Skin epidermis (tissue), 12 donors: ENCODE measurements at regions not wholly inside any gene's neighbourhood (a gene's known extent, or its start where the extent isn't known, plus 50 kb on each side); places are given as distances from the start of the nearest gene placed in this dataset.

ENCODE experiments used
- H3K27ac ChIP-seq, 21 experiments: fragments of 200-600 bp; sonication (generic) in 11 of 21; one replicate each; pipeline ENCODE4 v1.5.0; 2020; ENCODE audit warnings: mild to moderate bottlenecking in 3 of 21, inconsistent platforms in 2 of 21, moderate library complexity in 2 of 21
- H3K4me3 ChIP-seq, 7 experiments: fragments of 200-600 bp; sonication (generic) in 2 of 7; one replicate each; pipeline ENCODE4 v1.5.0; 2020; ENCODE audit warnings: inconsistent platforms in 2 of 7, mild to moderate bottlenecking in 2 of 7, moderate library complexity in 1 of 7

- Histone ChIP-seq H3K4me3 (no peak overlapping the region), H3K27ac (no peak overlapping the region)
These were observed 216.0 kb downstream of the DIPK2A start for GRCh38 chr3:144187531-144188210.

GRCh38 chr3:144189044-144189443 lies 217.4 kb downstream of the DIPK2A start:
- Histone ChIP-seq H3K27ac (no peak overlapping the region), H3K4me3 (no peak overlapping the region)

DNA sequence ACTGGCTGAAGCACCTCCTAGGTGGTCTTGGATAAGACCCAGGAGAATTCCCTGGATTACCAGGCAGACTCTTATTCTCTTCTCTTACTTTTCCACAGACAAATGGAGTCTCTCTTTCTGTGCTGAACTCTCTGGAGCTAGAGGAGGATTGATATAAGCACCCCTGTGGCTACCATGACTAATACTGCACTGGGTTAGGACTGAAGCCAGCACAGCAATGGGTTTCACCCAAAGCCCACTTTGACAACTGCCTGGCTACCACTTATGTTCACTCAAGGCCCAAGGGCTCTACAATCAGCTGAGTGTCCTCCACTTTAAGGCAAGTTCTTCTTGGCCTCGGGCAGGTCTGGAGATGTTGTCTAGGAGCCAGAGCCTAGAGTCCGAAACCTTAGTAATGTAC lies 225.5 kb downstream of the DIPK2A start:
- Histone ChIP-seq H3K4me3 (no peak overlapping the region), H3K27ac (no peak overlapping the region)

DNA sequence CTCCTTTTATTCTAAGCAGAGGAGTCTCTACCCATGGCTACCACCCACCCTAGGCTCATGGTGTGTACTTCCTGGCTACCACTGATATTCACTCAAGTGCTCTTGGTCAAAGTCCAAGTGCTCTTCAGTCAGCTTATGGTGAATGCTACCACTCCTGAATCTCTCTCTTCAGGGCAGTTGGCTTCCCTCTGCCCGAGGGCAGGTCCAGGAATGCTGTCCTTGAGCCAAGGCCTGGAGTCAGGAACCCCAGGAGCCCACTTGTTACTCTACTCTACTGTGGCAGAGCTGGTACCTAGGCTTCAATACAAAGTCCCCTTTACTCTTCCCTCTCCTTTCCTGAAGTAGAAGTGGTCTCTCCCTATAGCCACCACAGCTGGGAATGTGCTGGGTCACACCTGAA lies 226.0 kb downstream of the DIPK2A start:
- Histone ChIP-seq H3K4me3 (no peak overlapping the region), H3K27ac (no peak overlapping the region)

DNA sequence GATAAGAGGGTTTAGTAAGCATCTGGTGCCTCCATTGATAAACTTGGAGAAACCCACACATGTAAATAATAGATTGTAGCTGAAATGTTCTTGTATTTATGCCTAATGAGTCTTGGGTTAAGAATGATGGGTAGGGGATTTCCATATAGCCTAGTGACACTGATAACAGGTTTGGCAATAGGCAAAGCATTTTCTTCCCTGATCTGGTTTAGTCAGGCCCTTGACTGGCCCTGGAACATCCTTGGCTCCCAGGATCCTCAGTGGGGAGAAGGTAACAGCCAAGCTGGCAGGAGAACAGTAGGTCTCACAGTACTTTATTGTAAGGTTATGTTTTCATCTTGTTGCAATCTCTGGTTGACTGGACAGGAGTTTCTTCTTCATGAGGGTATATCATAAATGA lies 228.4 kb downstream of the DIPK2A start:
- H3K4me3 ChIP-seq, result no peak overlapping the region
- no peak overlapping the region for H3K27ac ChIP-seq

GRCh38 chr3:144200466-144200865 lies 228.8 kb downstream of the DIPK2A start:
- H3K4me3 ChIP-seq, result no peak overlapping the region
- H3K27ac ChIP-seq, result no peak overlapping the region

DNA sequence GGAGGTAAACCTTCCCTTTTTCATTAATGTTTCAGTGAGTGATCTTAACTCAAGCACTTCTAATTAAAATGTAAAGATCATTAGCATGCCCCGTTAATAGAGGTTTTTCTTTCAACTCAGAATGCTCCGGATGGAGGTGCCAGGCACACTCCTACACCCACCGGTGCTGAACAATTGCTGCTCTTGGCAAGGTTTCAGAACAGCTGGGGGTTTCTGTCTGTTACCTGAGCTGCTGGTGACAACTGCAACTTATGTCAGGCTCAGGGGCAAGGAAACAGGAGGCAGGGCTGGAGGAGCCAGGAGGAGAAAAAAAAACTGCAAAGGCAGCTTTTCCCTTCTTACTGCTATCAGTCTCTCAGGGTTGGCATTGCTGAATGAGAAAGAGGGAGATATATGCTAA lies 250.1 kb downstream of the DIPK2A start:
- no peak overlapping the region for H3K27ac ChIP-seq
- H3K4me3 ChIP-seq, result no peak overlapping the region

- no peak overlapping the region for H3K27ac ChIP-seq
- H3K4me3 ChIP-seq, result no peak overlapping the region
These were observed 257.7 kb downstream of the DIPK2A start for GRCh38 chr3:144229330-144229729.

DNA sequence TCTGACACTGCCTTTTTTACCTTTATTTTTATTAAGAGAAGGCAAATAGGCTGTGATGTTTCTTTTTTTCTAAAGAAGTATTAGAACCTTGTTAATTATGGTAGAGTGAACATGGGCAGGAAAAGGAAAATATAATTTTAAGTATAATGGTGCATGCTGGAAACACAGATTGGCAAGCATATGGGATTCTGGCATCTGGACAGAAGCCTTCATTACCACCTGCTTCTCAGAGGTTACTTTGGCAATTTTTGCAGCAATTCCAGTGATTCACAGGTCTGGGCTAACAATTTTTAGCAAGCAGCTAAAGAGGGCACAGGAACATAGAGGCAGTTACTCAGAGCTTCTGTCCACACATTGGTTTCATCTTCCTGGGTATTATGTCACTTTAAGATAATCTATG lies 258.3 kb downstream of the DIPK2A start:
- no peak overlapping the region for H3K4me3 ChIP-seq

GRCh38 chr3:144235489-144235888 lies 263.9 kb downstream of the DIPK2A start:
- Histone ChIP-seq H3K27ac (no peak overlapping the region), H3K4me3 (no peak overlapping the region)

More for the DNA sequence above, 258.3 kb downstream of the DIPK2A start:
- H3K27ac ChIP-seq, result no peak overlapping the region

- H3K4me3 ChIP-seq, result no peak overlapping the region
- no peak overlapping the region for H3K27ac ChIP-seq
These were observed 265.7 kb downstream of the DIPK2A start for GRCh38 chr3:144237351-144237750.

DNA sequence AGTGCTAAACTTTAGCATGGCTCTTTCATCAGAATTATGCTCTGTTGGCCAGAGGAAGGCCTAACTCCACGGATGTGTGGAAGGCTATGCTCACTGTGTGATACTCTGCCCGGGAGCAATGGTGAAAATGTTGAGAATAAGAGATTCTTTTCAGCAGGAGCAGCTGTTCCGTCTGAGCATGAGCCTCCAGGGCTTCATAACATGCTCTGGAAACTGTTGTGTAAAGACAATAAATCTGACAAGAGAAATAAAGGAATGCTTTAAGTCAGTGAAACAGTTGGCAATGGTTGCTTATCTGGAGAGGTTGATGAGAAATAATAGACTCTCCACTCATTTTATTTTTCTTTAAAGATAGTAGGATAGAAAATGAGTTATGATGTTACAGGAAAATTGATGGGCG lies 269.8 kb downstream of the DIPK2A start:
- Histone ChIP-seq H3K4me3 (no peak overlapping the region), H3K27ac (no peak overlapping the region)

GRCh38 chr3:144242747-144243146 lies 271.1 kb downstream of the DIPK2A start:
- Histone ChIP-seq H3K4me3 (no peak overlapping the region), H3K27ac (no peak overlapping the region)

DNA sequence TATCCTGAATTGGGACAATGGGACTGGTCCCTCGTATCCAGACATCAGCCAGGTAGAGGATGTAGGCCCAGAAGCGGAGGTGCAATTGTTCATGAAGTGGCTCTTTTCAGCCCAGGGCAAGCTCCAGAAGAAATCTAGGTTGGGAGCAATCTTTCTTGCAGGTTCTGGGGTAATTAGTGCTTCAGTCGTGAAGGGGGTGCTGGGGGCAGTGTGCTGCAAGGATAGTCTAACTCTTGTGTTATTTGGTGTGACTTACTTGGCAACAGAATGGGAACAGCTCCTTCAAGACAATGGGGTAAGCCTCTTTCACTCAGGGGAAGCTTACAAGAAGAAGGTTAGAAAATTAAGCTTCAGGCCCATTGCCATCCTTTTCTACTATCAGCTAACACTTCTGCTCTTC lies 273.0 kb downstream of the DIPK2A start:
- Histone ChIP-seq H3K27ac (no peak overlapping the region), H3K4me3 (no peak overlapping the region)

DNA sequence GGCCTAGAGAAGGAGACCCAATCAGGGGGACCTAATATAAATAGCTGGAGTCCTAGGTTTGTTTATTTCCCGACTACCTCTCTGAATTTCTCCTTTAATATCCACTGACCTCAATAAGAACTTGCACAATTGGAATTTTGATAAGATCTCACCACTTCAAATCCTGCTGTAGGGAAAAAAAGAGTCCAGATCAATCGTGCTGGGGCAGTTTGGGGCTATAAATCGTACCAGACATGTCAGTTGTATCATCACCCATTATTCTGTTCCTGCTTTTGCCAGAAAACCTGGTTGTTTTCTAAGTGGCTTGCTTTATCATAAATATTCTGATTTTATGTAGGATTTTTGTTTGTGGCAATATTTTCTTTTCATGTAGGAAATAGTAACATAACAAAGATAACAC lies 281.3 kb downstream of the DIPK2A start:
- no peak overlapping the region for H3K4me3 ChIP-seq
- no peak overlapping the region for H3K27ac ChIP-seq

- Histone ChIP-seq H3K27ac (peak overlapping the region in 1 of 21 experiments; percentile 29), H3K4me3 (no peak overlapping the region)
These were observed 285.8 kb downstream of the DIPK2A start for GRCh38 chr3:144257381-144257780.

GRCh38 chr3:144259267-144259666 lies 287.6 kb downstream of the DIPK2A start:
- Histone ChIP-seq H3K27ac (no peak overlapping the region), H3K4me3 (no peak overlapping the region)

DNA sequence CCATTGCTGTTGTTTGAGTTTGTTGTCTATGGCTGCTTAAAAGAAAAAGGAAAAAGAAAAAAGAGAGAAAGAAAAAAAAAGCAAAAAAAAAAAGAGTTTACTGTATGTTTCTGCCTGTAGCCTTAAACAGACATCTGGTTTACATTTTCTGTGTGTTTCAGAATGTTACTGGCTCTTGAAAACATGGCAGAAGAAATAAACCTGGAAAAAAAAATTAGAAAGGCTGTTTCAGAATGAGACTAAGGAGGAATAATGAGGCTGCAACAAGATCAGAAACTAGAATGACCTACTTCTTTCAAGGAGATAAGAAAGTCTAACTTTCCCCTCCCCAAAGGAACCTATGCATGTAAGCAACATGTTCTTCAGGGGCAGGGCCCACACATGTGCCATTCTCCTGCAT lies 292.1 kb downstream of the DIPK2A start:
- Histone ChIP-seq H3K27ac (no peak overlapping the region), H3K4me3 (no peak overlapping the region)

DNA sequence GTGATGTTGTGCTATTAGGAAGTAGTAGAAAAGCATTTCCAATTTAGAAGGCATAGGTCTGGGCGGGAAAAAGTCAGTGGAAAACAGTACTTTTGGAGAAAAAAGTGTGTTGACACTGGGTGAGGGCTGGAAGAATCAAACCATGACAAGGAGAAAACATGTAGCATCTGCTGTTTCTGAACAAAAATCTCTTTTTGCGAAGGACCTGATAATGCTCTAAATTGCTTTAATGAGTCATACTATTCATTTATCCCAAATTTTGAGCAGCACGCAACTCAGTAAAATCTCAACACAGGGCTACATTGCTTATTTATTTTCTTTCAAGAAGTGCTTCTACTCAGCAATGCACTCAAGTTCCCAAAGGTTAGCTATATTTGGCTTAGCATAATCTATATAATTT lies 292.7 kb downstream of the DIPK2A start:
- Histone ChIP-seq H3K27ac (no peak overlapping the region), H3K4me3 (no peak overlapping the region)

DNA sequence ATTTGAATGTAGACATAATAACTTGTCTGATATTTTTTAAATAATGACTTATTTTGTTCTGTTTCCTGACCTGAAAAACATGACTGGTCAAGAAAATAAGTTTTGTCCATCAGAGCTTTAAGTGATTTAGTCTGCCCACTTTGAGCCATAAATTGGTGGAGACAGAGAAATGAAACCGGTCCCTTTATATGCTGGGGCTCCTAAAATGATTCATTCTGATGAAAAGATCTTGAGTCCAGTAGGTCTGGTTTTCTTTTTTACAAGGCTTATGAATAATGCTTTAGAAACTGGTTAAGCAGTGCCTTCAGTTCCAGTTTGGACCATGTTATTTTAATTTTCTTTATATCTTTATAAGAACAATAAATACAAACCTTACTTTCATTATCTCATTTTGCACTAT lies 293.2 kb downstream of the DIPK2A start:
- Histone ChIP-seq H3K27ac (no peak overlapping the region), H3K4me3 (no peak overlapping the region)

- Histone ChIP-seq H3K27ac (no peak overlapping the region), H3K4me3 (no peak overlapping the region)
These were observed 294.0 kb downstream of the DIPK2A start for GRCh38 chr3:144265542-144266100.

DNA sequence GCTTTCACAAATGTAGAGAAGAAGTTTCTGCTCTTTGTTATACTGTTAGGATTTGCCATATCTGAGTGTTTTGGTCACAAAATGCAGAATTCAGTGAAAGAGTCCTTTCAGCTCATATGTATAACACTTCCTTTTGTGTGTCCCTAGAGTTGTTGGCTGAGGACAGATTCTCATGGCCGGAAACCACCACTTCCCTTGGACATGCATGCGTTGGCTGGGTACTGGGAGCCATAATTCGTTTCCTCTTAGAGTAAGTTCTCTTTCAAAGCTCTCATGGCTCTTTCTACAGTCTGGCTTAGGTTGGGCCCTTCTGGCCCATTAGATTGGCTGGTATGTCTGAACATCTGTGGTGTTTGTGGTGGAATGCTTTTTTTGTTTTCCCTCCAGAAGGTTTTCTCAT lies 298.5 kb downstream of the DIPK2A start:
- Histone ChIP-seq H3K4me3 (no peak overlapping the region), H3K27ac (no peak overlapping the region)
